Glomerular visceral epithelial cell (primary cell): ENCODE measurements at regions not wholly inside any gene's neighbourhood (a gene's known extent, or its start where the extent isn't known, plus 50 kb on each side); places are given as distances from the start of the nearest gene placed in this dataset.
A peak's percentile ranks its signal among the peaks of the same experiment; 100 is the strongest.

Experiments used
- DNase-seq: peaks from one replicate; pipeline ENCODE4 v3.0.0-alpha.2; 2016; ENCODE audit errors: extremely low spot score

- no peak for DNase-seq
These were observed 50.5 kb downstream of the RGS12 start for GRCh38 chr4:3343358-3343757.

GRCh38 chr4:3344104-3344503 is 51.3 kb downstream of the RGS12 start:
- DNase-seq = no peak

GRCh38 chr4:3344596-3344995 is 51.8 kb downstream of the RGS12 start:
- no peak for DNase-seq

GRCh38 chr4:3345384-3345783 is 52.6 kb downstream of the RGS12 start:
- no peak for DNase-seq

GRCh38 chr4:3346146-3346545 is 53.3 kb downstream of the RGS12 start:
- DNase-seq = peak; percentile 76

GRCh38 chr4:3347871-3348270 is 55.0 kb downstream of the RGS12 start:
- no peak for DNase-seq

- no peak for DNase-seq
These were observed 55.8 kb downstream of the RGS12 start for GRCh38 chr4:3348621-3349020.

- DNase-seq = no peak
These were observed 56.3 kb downstream of the RGS12 start for GRCh38 chr4:3349116-3349515.

- no peak for DNase-seq
These were observed 59.2 kb downstream of the RGS12 start for GRCh38 chr4:3351997-3352396.

- no peak for DNase-seq
These were observed 59.7 kb downstream of the RGS12 start for GRCh38 chr4:3352505-3352904.

- no peak for DNase-seq
These were observed 60.2 kb downstream of the RGS12 start for GRCh38 chr4:3352941-3353594.

GRCh38 chr4:3353752-3354454 is 61.1 kb downstream of the RGS12 start:
- no peak for DNase-seq

GRCh38 chr4:3354455-3354811 is 61.6 kb downstream of the RGS12 start:
- no peak for DNase-seq

- no peak for DNase-seq
These were observed 62.5 kb downstream of the RGS12 start for GRCh38 chr4:3355266-3355748.

- no peak for DNase-seq
These were observed 65.8 kb downstream of the RGS12 start for GRCh38 chr4:3358656-3359055.

- DNase-seq = no peak
These were observed 68.0 kb downstream of the RGS12 start for GRCh38 chr4:3360777-3361176.

GRCh38 chr4:3361406-3361805 is 68.6 kb downstream of the RGS12 start:
- DNase-seq = no peak

- DNase-seq = no peak
These were observed 69.1 kb downstream of the RGS12 start for GRCh38 chr4:3361896-3362295.

GRCh38 chr4:3362431-3363287 is 69.8 kb downstream of the RGS12 start:
- DNase-seq = no peak

- no peak for DNase-seq
These were observed 70.8 kb downstream of the RGS12 start for GRCh38 chr4:3363411-3364141.

- DNase-seq = no peak
These were observed 71.4 kb downstream of the RGS12 start for GRCh38 chr4:3364199-3364598.
